GM12878 (cell line): ENCODE measurements at regions not wholly inside any gene's neighbourhood (a gene's known extent, or its start where the extent isn't known, plus 50 kb on each side); places are given as distances from the start of the nearest gene placed in this dataset.

Experiments
- EED ChIP-seq: sonication (generic); IDR thresholded peaks from 2 replicates; pipeline ENCODE4 v1.6.1; 2016; ENCODE audit warnings: antibody characterized with exemption, low read depth
- EP300 ChIP-seq, 2 experiments: fragments of 150-350 bp in 1 of 2; IDR thresholded peaks; 2 replicates each; pipeline ENCODE4 v1.6.1; 2011 to 2012; ENCODE audit warnings: low read depth in 2 of 2, low read length in 2 of 2, borderline replicate concordance in 1 of 2, improper control_type of control experiment in 1 of 2, inconsistent platforms in 1 of 2; ENCODE audit not compliant: control insufficient read depth in 1 of 2
- ESRRA ChIP-seq: IDR thresholded peaks from 2 replicates; pipeline ENCODE4 v1.6.1; 2012; ENCODE audit warnings: mild to moderate bottlenecking, low read length, improper control_type of control experiment
- FOS ChIP-seq: IDR thresholded peaks from 3 replicates; pipeline ENCODE4 v1.6.1; 2011; ENCODE audit warnings: borderline replicate concordance; ENCODE audit not compliant: insufficient read length; ENCODE audit errors: extremely low read depth
- IKZF1 ChIP-seq: fragments of 450-650 bp; conservative IDR thresholded peaks from 2 replicates; pipeline ENCODE4 v1.6.1; 2017; ENCODE audit warnings: antibody characterized with exemption, mild to moderate bottlenecking
- MXI1 ChIP-seq: fragments of 150-350 bp; IDR thresholded peaks from 2 replicates; pipeline ENCODE4 v1.6.1; 2011; ENCODE audit warnings: low read depth, mild to moderate bottlenecking, inconsistent platforms, low read length, improper control_type of control experiment
- NRF1 ChIP-seq: conservative IDR thresholded peaks from 2 replicates; pipeline ENCODE4 v1.6.1; 2011; ENCODE audit warnings: mild to moderate bottlenecking, low read depth, low read length, improper control_type of control experiment
- POLR2A ChIP-seq: IDR thresholded peaks from 2 replicates; pipeline ENCODE4 v1.6.1; 2011; ENCODE audit warnings: low read depth, mild to moderate bottlenecking, low read length
- ZNF24 ChIP-seq: fragments of 450-650 bp; IDR thresholded peaks from 2 replicates; pipeline ENCODE4 v1.6.1; 2017; ENCODE audit warnings: antibody characterized with exemption, mild to moderate bottlenecking
- TF ChIP-seq, protein P1 (sequence below): IDR thresholded peaks from 2 replicates; pipeline ENCODE4 v1.6.1; 2011; ENCODE audit warnings: low read depth, low read length, improper control_type of control experiment, borderline replicate concordance
- TF ChIP-seq, protein P2 (sequence below): IDR thresholded peaks from 2 replicates; pipeline ENCODE4 v1.6.1; 2012; ENCODE audit warnings: low read depth, low read length, improper control_type of control experiment
- TF ChIP-seq, protein P3 (sequence below): IDR thresholded peaks from 2 replicates; pipeline ENCODE4 v1.6.1; 2012; ENCODE audit warnings: mild to moderate bottlenecking, low read depth, low read length

DNA sequence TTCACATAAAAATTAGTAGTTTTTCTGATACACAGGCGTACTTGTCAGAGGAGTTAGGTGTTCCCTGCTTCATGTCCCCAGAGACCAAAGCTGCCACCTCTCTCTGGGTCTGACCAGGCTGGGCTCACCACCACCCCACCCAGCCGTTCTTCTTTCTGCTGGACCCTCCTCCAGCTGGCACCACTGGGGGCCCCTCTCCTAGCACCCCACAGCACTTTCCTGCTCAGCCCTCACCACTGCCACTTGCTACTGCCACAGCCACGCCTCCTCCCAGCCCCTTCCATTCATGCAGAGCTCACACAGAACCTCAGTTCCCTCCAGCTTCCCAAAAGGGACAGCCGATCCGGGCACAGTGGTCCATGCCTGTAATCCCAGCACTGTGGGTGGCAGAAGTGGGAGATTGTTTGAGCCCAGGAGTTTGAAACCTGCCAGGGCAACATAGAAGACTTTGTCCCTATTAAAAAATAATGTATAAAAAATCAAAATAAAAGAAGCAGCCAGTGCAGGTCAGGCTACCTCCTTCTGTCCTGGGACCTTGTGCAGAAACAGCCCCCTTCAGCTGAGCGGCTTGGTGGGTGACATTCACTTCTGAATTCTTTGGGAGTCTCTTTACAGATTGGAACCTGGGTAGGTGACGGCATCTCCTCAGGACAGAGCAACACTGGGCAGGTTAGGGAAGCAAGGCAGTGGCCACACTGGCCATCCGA lies 208.3 kb downstream of the TOMM20 start:
- TF ChIP-seq, protein P1, sequence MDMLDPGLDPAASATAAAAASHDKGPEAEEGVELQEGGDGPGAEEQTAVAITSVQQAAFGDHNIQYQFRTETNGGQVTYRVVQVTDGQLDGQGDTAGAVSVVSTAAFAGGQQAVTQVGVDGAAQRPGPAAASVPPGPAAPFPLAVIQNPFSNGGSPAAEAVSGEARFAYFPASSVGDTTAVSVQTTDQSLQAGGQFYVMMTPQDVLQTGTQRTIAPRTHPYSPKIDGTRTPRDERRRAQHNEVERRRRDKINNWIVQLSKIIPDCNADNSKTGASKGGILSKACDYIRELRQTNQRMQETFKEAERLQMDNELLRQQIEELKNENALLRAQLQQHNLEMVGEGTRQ = no peak
- TF ChIP-seq EP300 (IDR thresholded peaks at IDR 0.05; ENCODE audit: borderline replicate concordance in 1 of 2, control insufficient read depth in 1 of 2, low read depth in 2 of 2, low read length in 2 of 2) = no peak
- TF ChIP-seq EED = no peak
- TF ChIP-seq, protein P2, sequence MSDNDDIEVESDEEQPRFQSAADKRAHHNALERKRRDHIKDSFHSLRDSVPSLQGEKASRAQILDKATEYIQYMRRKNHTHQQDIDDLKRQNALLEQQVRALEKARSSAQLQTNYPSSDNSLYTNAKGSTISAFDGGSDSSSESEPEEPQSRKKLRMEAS = no peak
- no peak for TF ChIP-seq FOS
- TF ChIP-seq POLR2A = no peak
- no peak for TF ChIP-seq NRF1
- TF ChIP-seq ESRRA = no peak
- no peak for TF ChIP-seq IKZF1
- no peak for TF ChIP-seq ZNF24
- TF ChIP-seq MXI1 = no peak
- TF ChIP-seq, protein P3, sequence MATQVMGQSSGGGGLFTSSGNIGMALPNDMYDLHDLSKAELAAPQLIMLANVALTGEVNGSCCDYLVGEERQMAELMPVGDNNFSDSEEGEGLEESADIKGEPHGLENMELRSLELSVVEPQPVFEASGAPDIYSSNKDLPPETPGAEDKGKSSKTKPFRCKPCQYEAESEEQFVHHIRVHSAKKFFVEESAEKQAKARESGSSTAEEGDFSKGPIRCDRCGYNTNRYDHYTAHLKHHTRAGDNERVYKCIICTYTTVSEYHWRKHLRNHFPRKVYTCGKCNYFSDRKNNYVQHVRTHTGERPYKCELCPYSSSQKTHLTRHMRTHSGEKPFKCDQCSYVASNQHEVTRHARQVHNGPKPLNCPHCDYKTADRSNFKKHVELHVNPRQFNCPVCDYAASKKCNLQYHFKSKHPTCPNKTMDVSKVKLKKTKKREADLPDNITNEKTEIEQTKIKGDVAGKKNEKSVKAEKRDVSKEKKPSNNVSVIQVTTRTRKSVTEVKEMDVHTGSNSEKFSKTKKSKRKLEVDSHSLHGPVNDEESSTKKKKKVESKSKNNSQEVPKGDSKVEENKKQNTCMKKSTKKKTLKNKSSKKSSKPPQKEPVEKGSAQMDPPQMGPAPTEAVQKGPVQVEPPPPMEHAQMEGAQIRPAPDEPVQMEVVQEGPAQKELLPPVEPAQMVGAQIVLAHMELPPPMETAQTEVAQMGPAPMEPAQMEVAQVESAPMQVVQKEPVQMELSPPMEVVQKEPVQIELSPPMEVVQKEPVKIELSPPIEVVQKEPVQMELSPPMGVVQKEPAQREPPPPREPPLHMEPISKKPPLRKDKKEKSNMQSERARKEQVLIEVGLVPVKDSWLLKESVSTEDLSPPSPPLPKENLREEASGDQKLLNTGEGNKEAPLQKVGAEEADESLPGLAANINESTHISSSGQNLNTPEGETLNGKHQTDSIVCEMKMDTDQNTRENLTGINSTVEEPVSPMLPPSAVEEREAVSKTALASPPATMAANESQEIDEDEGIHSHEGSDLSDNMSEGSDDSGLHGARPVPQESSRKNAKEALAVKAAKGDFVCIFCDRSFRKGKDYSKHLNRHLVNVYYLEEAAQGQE = no peak
